Left colon (tissue), 2 donors: ENCODE measurements at regions not wholly inside any gene's neighbourhood (a gene's known extent, or its start where the extent isn't known, plus 50 kb on each side); places are given as distances from the start of the nearest gene placed in this dataset.

Experiments used
- ATAC-seq: fragments of 200-7000 bp; cut with Tn5 transposase; one replicate; pipeline ENCODE4 v1.9.1; 2020; ENCODE audit warnings: mild to moderate bottlenecking, moderate library complexity
- DNase-seq, 2 donors: peaks; one replicate each; pipeline ENCODE4 v3.0.0-alpha.2; 2020
- intact Hi-C, 2 donors: fragments of 100-400 bp; cut with DNase I in 1 of 2; cut with micrococcal nuclease in 1 of 2; formaldehyde crosslinking; loops; one replicate each; pipeline versions ENCODE4 v1.11.2 to v1.14.0; 2022; cut with DNase I, micrococcal nuclease
- donor health status: DM: no; HTN: no; CAD: no.
- donor health status: DM: yes; HTN: yes; CAD: no.

- no peak for DNase-seq
- intact Hi-C loops, result no loop called here
- no peak for ATAC-seq
Measured at GRCh38 chr14:101474563-101475455, 86.5 kb upstream of the DIO3 start.

GRCh38 chr14:101475456-101476257 lies 85.6 kb upstream of the DIO3 start:
- DNase-seq (no peak), ATAC-seq (no peak)
- intact Hi-C loops, result no loop called here

DNA sequence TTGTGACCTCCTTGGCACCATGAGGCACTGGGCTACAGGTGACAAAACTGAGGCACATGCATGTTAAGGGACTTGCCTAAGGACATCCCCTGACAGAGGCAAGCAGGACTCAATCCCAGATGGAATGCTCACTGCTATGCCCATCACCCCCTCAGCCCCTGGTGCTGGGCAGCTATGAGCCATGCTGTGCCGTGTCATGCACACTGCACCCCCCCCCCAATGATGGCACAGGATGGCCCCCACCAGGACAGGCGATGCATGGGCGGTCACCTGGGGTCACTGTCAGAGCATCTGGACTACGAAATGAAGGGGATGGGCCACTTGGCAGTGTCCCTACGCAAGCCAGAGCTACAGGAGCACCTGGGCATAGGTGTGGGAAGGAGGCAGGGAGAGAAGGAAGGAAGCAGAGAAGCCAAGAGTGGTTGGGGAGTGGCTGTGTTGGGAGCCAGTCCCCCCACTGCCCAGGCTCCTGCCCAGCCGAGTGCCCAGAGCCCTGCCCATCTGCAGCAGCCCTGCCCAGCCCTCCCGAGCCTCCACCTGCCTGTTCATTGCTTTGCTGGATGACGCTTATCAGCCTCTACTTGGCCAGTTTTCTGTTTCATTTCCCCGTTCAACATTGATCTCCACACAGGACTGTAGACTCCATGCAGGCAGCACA lies 84.9 kb upstream of the DIO3 start:
- intact Hi-C loops, result no loop called here
- peak; percentile 82 for ATAC-seq
- DNase-seq, result peak; percentile 59 to 71

GRCh38 chr14:101476916-101477553 lies 84.3 kb upstream of the DIO3 start:
- ATAC-seq, result peak; percentile 94
- peak; percentile 77 to 85 for DNase-seq
- intact Hi-C loops, result no loop called here

GRCh38 chr14:101477648-101478047 lies 83.6 kb upstream of the DIO3 start:
- DNase-seq, result no peak
- intact Hi-C loops, result no loop called here
- ATAC-seq, result no peak

DNA sequence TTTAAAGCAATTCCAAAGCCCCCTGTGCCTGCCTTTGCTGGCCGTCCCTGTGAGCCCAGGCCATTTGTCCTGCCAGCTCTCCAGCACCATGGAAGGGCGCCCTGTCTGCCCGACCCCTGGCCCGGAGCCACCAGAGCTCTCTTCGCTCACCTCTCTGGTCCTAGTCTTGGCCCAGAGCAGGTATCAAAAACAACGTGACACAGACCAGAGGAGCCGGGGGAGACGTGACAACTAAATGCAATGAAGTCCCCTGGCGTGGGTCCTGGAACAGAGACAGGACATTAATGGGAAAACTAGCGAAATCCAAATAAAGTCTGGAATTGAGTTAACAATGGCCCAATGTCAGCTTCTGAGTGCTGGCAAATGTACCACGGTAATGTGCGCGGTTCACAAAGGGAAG lies 83.2 kb upstream of the DIO3 start:
- DNase-seq, result no peak
- intact Hi-C loops, result no loop called here
- ATAC-seq, result no peak

DNA sequence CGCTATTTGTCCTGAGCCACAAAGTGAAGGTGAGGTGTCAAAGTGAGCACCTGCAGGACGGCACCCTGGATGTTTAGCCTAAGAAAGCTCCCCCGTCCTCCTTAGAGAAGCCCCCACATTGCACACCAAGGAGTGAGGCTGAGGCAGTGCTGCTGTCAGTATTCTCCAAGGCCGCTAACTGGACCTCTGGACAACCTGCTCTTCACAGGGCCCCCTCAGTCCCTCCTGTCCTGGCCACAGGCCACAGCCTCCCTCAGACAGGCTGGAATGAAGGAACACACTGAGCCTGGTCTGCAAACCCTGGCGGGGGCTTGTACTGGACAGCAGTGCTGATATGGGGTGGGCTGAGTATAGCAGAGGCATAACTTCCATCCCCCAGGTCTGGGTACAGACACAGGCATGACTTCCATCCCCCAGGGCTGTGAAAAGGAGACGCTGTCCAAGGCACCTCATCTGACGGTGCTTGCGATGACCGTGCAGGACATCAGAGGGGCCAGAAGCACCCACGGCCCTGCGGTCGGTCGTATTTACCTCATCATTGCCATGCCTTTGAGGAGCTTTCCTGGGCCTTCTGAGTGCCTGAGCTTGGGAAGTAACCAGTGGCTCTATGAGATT lies 82.4 kb upstream of the DIO3 start:
- intact Hi-C loops, result no loop called here
- no peak for DNase-seq
- no peak for ATAC-seq

GRCh38 chr14:101480022-101480746 lies 81.1 kb upstream of the DIO3 start:
- peak in 1 of 2 donors; percentile 5 for DNase-seq
- no peak for ATAC-seq
- intact Hi-C loops, result no loop called here

- ATAC-seq, result no peak
- intact Hi-C loops, result no loop called here
- peak in 1 of 2 donors; percentile 29 for DNase-seq
Measured at GRCh38 chr14:101480747-101481530, 80.4 kb upstream of the DIO3 start.

- peak in 1 of 2 donors; percentile 12 for DNase-seq
- no peak for ATAC-seq
- intact Hi-C loops, result no loop called here
Measured at GRCh38 chr14:101481557-101481956, 79.7 kb upstream of the DIO3 start.

GRCh38 chr14:101482066-101482465 lies 79.2 kb upstream of the DIO3 start:
- intact Hi-C loops, result no loop called here
- DNase-seq (no peak), ATAC-seq (no peak)

DNA sequence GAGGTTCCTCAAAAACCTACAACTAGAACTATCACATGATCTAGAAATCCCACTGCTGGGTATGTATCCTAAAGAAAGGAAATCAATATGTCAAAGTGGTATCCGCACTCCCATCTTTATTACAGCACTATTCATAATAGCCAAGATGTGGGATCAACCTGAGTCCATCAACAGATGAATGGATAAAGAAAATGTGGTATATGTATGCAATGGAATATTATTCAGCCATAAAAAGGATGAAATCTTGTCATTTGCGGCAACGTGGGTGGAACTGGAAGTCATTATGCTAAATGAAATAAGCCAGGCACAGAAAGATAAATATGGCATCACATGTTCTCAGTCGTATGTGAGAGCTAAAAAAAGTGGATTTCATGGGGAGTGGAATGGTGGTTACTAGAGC lies 77.5 kb upstream of the DIO3 start:
- ATAC-seq, result no peak
- intact Hi-C loops, result no loop called here
- no peak for DNase-seq

DNA sequence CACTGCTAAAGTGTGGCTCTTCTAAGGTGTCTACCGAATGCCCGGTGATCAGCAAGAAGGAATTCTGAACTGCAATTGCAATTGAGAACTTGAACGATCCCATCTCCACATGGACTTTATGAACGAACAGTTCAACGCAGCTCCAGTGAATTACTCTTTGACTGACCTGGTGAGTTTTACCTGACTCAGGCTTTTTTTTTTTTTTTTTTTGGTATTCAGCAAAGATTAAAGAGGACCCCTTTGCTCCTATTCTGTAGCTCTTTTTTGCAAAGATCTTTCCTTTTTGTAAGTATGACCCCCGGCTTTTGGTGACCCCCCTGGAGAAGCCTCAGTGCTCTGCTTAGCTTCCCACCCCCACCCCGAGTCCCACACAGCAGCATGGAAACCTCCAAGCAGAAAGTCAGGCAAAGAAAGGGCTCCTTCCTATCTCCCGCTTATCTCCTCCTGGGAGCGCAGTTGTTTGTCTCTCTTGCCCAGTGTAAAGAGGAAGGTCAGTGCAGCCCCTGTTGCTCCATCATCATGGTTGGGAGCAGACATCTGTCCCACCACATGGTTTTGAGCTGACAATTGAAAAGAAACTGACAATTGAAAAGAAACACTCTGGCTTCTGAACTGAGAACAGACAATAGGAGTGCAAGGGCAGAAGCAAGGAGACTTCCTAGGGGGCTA lies 72.1 kb upstream of the DIO3 start:
- intact Hi-C loops, result no loop called here
- no peak for ATAC-seq
- no peak for DNase-seq

DNA sequence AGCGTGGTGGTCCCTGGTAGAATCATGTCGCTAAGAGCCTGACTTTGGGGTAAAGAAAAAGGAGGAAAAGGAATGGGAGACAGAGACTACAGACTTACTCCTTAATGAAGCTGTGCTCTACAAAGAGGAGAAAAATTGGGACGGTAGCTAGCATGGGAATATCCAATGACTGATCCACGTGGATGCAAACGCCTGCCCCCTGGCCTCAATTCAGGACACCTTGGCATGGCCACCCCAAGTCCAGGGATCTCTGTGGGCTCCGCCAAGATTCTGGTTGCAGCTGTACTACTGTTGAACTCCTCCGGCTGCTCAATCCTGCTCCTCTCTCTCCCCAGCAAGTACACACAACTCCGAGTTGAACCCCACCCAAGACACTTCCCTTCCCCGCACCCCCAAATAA lies 70.5 kb upstream of the DIO3 start:
- DNase-seq, result no peak
- intact Hi-C loops, result no loop called here
- ATAC-seq, result no peak

GRCh38 chr14:101491841-101492240 lies 69.5 kb upstream of the DIO3 start:
- intact Hi-C loops, result no loop called here
- DNase-seq (no peak), ATAC-seq (no peak)

- no peak for ATAC-seq
- peak in 1 of 2 donors; percentile 6 for DNase-seq
- intact Hi-C loops, result no loop called here
Measured at GRCh38 chr14:101492716-101493115, 68.6 kb upstream of the DIO3 start.

- intact Hi-C loops, result no loop called here
- no peak for ATAC-seq
- DNase-seq, result peak in 1 of 2 donors; percentile 4
Measured at GRCh38 chr14:101494826-101495225, 66.5 kb upstream of the DIO3 start.
